NT2/D1 (cell line): ENCODE measurements at regions not wholly inside any gene's neighbourhood (a gene's known extent, or its start where the extent isn't known, plus 50 kb on each side); places are given as distances from the start of the nearest gene placed in this dataset.

ENCODE experiments used
- DNase-seq: peaks from one replicate; pipeline ENCODE4 v3.0.0-alpha.2; 2011; ENCODE audit warnings: low read depth, low spot score
- H3K27me3 ChIP-seq: 2 replicates; pipeline ENCODE4 v1.6.0; 2011; ENCODE audit warnings: mild to moderate bottlenecking; ENCODE audit not compliant: insufficient read length, insufficient read depth
- H3K36me3 ChIP-seq: 2 replicates; pipeline ENCODE4 v1.6.1; 2011; ENCODE audit warnings: mild to moderate bottlenecking, low read length, mixed read lengths; ENCODE audit not compliant: insufficient read depth, insufficient read length
- H3K4me1 ChIP-seq: 2 replicates; pipeline ENCODE4 v1.5.1; 2011; ENCODE audit not compliant: insufficient read depth, insufficient read length
- H3K4me3 ChIP-seq: 2 replicates; pipeline ENCODE4 v1.5.1; 2011; ENCODE audit warnings: low read depth; ENCODE audit not compliant: insufficient read length
- H3K9ac ChIP-seq: 2 replicates; pipeline ENCODE4 v1.6.0; 2011; ENCODE audit warnings: low read depth; ENCODE audit not compliant: insufficient read length
- H3K9me3 ChIP-seq: 2 replicates; pipeline ENCODE4 v1.5.1; 2011; ENCODE audit warnings: mild to moderate bottlenecking, low read length; ENCODE audit not compliant: insufficient read depth
- SUZ12 ChIP-seq: IDR thresholded peaks from 2 replicates; pipeline ENCODE4 v1.6.1; 2011; ENCODE audit not compliant: insufficient read length, insufficient read depth; ENCODE audit errors: extremely low read depth
- YY1 ChIP-seq: IDR thresholded peaks from 2 replicates; pipeline ENCODE4 v1.6.1; 2011; ENCODE audit not compliant: insufficient read length, insufficient read depth
- ZNF274 ChIP-seq: IDR thresholded peaks from 2 replicates; pipeline ENCODE4 v1.6.1; 2011; ENCODE audit warnings: mild to moderate bottlenecking, low read depth, low read length

- peaks cover 30% of the 10 kb centered on the region; the same call in 1 of the 2 replicates for H3K9me3 ChIP-seq
- H3K27me3 ChIP-seq: no peaks in the 10 kb centered on the region
- DNase-seq: no peak
- TF ChIP-seq ZNF274 (no peak), YY1 (no peak), SUZ12 (no peak)
- H3K9ac ChIP-seq: no peak overlapping the region
- H3K36me3 ChIP-seq: no peaks in the 10 kb centered on the region
- H3K4me3 ChIP-seq: no peak overlapping the region
- no peaks in the 10 kb centered on the region for H3K4me1 ChIP-seq
Observed at GRCh38 chr2:239714116-239714515, 311.0 kb downstream of the NDUFA10 start.

GRCh38 chr2:239712755-239713154 is 311.9 kb upstream of the HDAC4 start:
- no peak overlapping the region for H3K4me3 ChIP-seq
- peaks cover 30% of the 10 kb centered on the region; the same call in 1 of the 2 replicates for H3K9me3 ChIP-seq
- H3K27me3 ChIP-seq: no peaks in the 10 kb centered on the region
- DNase-seq: no peak
- no peaks in the 10 kb centered on the region for H3K36me3 ChIP-seq
- H3K9ac ChIP-seq: no peak overlapping the region
- no peaks in the 10 kb centered on the region for H3K4me1 ChIP-seq
- TF ChIP-seq SUZ12: no peak
- no peak for TF ChIP-seq ZNF274
- no peak for TF ChIP-seq YY1

- no peaks in the 10 kb centered on the region for H3K27me3 ChIP-seq
- no peaks in the 10 kb centered on the region for H3K36me3 ChIP-seq
- no peak overlapping the region for H3K9ac ChIP-seq
- no peak overlapping the region for H3K4me3 ChIP-seq
- H3K9me3 ChIP-seq: peaks cover 30% of the 10 kb centered on the region; the same call in 1 of the 2 replicates
- no peak for TF ChIP-seq YY1
- DNase-seq: no peak
- no peaks in the 10 kb centered on the region for H3K4me1 ChIP-seq
Observed at GRCh38 chr2:239711911-239712570, 311.2 kb upstream of the HDAC4 start.

DNA sequence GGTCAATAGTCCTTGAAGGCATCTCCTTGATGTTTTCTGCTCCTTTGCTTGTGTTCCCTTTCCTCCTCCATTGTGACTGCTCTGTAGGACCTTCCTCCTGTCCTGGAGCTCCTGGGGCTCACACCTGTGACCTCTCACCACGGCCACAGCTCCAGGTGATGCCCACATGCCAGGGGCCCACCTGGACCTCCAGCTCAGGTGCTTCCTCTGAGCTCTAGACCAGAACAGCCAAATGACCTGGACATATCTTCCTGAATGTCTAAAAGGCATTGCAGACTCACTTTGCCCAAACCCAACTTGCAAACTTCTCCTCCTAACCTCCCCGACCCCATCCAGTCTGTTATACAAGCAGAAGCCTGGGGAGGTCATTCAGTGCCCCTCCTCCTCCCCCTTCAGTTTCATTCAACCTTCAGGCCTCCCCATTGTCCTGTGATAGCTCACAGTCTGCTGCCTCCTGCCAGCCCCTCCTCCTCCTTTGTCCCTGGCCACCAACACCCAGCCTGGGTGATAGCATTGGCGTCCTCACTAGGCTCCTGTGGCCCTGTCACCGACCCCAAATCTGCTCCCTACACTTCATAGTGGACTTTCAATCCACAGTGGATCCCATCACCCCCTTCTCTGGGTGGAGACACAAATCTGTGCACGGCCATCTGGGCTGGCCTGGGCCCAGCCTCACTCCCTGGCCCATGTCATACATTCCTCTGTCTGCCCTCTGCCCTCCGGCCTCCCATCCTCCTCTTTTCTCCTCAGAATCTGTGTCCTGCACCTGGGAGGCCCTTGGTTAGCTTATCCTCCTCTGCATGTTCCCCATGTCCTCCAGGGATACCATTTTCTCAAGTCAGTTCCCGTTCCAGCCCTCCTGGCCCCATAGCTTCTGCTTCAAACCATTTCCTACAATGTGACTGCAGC is 310.4 kb upstream of the HDAC4 start:
- peaks cover 30% of the 10 kb centered on the region; the same call in 1 of the 2 replicates for H3K9me3 ChIP-seq
- H3K4me3 ChIP-seq: no peak overlapping the region
- H3K4me1 ChIP-seq: peaks cover 4% of the 10 kb centered on the region
- no peaks in the 10 kb centered on the region for H3K27me3 ChIP-seq
- no peaks in the 10 kb centered on the region for H3K36me3 ChIP-seq
- H3K9ac ChIP-seq: no peak overlapping the region
- TF ChIP-seq SUZ12: no peak
- DNase-seq: no peak

DNA sequence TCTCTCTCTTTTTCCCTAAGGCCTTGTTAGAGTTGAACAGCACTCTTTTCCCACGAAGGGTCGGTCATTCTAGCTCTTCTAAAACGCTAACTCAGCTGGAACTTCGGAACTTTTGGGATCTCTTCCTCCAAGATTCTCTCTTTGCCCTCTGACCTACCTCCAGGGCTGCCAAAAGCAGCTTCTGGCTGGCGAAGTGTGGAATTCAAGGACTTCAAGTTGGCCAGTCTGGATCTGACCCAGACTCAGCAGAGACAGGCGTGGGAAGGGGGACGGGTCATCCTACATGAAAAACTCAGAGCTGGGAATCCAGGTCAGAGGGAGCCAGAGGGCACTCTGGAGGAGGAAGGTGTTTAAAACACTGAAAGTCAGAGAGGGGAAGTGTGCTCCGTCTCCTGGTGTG is 305.5 kb upstream of the HDAC4 start:
- Histone ChIP-seq H3K36me3 (no peaks in the 10 kb centered on the region), H3K9ac (peak overlapping the region; percentile 67), H3K4me1 (peaks cover 5% of the 10 kb centered on the region), H3K9me3 (peaks cover 24% of the 10 kb centered on the region), H3K27me3 (no peaks in the 10 kb centered on the region), H3K4me3 (no peak overlapping the region)
- TF ChIP-seq SUZ12 (no peak), ZNF274 (no peak), YY1 (no peak)
- DNase-seq: no peak

DNA sequence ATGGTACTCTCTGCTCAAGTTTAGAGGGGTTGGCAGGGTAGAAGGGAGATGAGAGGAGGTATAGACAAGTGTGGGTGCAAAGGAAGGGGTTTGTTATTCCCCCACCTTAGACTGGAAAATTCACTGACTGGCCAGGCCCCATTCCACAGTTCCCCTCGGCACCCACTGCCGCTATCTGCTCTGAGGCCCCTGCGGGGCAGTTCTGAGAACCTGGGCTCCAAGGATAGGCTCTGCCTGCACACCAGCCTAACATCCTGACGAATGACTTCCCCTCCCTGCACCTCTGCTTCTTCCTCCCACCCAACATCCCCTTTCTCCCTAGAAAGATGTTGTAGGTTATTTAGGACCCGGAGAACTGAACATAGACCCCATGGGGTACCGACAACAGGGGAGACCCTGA is 303.9 kb upstream of the HDAC4 start:
- Histone ChIP-seq H3K4me3 (no peak overlapping the region), H3K9me3 (peaks cover 17% of the 10 kb centered on the region), H3K36me3 (no peaks in the 10 kb centered on the region), H3K4me1 (peaks cover 5% of the 10 kb centered on the region), H3K9ac (no peak overlapping the region), H3K27me3 (no peaks in the 10 kb centered on the region)
- no peak for DNase-seq
- TF ChIP-seq SUZ12: no peak

GRCh38 chr2:239703834-239704233 is 303.0 kb upstream of the HDAC4 start:
- H3K9me3 ChIP-seq: peaks cover 15% of the 10 kb centered on the region
- TF ChIP-seq YY1 (no peak), ZNF274 (no peak), SUZ12 (no peak)
- no peak overlapping the region for H3K4me3 ChIP-seq
- no peaks in the 10 kb centered on the region for H3K27me3 ChIP-seq
- H3K36me3 ChIP-seq: no peaks in the 10 kb centered on the region
- no peak for DNase-seq
- H3K9ac ChIP-seq: no peak overlapping the region
- H3K4me1 ChIP-seq: peaks cover 5% of the 10 kb centered on the region
